GM23338 (cell line): ENCODE measurements at regions not wholly inside any gene's neighbourhood (a gene's known extent, or its start where the extent isn't known, plus 50 kb on each side); places are given as distances from the start of the nearest gene placed in this dataset.

Source experiments
- ATAC-seq: fragments of 200-7000 bp; cut with Tn5 transposase; 3 replicates; pipeline ENCODE4 v1.9.1; 2020
- DNase-seq: peaks from one replicate; pipeline ENCODE4 v3.0.0-alpha.2; 2015; ENCODE audit warnings: low spot score
- H2AFZ ChIP-seq: fragments of 200-600 bp; sonication (generic); 2 replicates; pipeline ENCODE4 v1.8.0; 2016; ENCODE audit warnings: antibody characterized with exemption, mild to moderate bottlenecking, moderate library complexity
- H3F3A ChIP-seq: fragments of 200-600 bp; sonication (generic); replicated peaks from 2 replicates; pipeline ENCODE4 v1.8.0; 2017; ENCODE audit warnings: antibody characterized with exemption, mixed run types, low read depth
- H3K27ac ChIP-seq: fragments of 200-600 bp; sonication (generic); 2 replicates; pipeline ENCODE4 v1.6.1; 2016; ENCODE audit warnings: low read depth
- H3K27me3 ChIP-seq: fragments of 200-600 bp; sonication (generic); 2 replicates; pipeline ENCODE4 v1.8.0; 2016; ENCODE audit warnings: mild to moderate bottlenecking, mixed run types, moderate library complexity; ENCODE audit not compliant: insufficient read depth
- H3K36me3 ChIP-seq: fragments of 200-600 bp; sonication (generic); 2 replicates; pipeline ENCODE4 v1.8.0; 2016; ENCODE audit warnings: mild to moderate bottlenecking; ENCODE audit not compliant: insufficient read depth
- H3K4me1 ChIP-seq: fragments of 200-600 bp; sonication (generic); 2 replicates; pipeline ENCODE4 v1.8.0; 2016; ENCODE audit warnings: mild to moderate bottlenecking, moderate library complexity; ENCODE audit not compliant: insufficient read depth
- H3K4me2 ChIP-seq: fragments of 200-600 bp; sonication (generic); 2 replicates; pipeline ENCODE4 v1.7.1; 2017; ENCODE audit warnings: mixed run types
- H3K4me3 ChIP-seq: fragments of 200-600 bp; sonication (generic); 2 replicates; pipeline ENCODE4 v1.6.1; 2016; ENCODE audit warnings: mixed run types
- H3K79me2 ChIP-seq: fragments of 200-600 bp; sonication (generic); replicated peaks from 2 replicates; pipeline ENCODE4 v1.8.0; 2017; ENCODE audit warnings: mild to moderate bottlenecking; ENCODE audit not compliant: insufficient read depth
- H3K9me2 ChIP-seq: fragments of 200-600 bp; sonication (generic); 2 replicates; pipeline ENCODE4 v1.8.0; 2017; ENCODE audit not compliant: insufficient read depth
- H4K20me1 ChIP-seq: fragments of 200-600 bp; sonication (generic); replicated peaks from 2 replicates; pipeline ENCODE4 v1.8.0; 2017; ENCODE audit warnings: mild to moderate bottlenecking; ENCODE audit not compliant: insufficient read depth
- H3K27ac Mint-ChIP-seq: 2 replicates; pipeline ENCODE4 v1.8.0; 2020; ENCODE audit warnings: inconsistent platforms, mild to moderate bottlenecking, moderate library complexity, mixed read lengths
- H3K27me3 Mint-ChIP-seq: 3 replicates; pipeline ENCODE4 v1.8.0; 2022; ENCODE audit warnings: low read depth, mild to moderate bottlenecking, moderate library complexity, mixed read lengths, inconsistent platforms; ENCODE audit not compliant: insufficient read depth, poor library complexity
- H3K36me3 Mint-ChIP-seq: 3 replicates; pipeline ENCODE4 v1.8.0; 2021; ENCODE audit warnings: low read depth, mild to moderate bottlenecking, inconsistent platforms, moderate library complexity, mixed read lengths
- H3K4me1 Mint-ChIP-seq: 3 replicates; pipeline ENCODE4 v1.8.0; 2020; ENCODE audit warnings: mild to moderate bottlenecking, inconsistent platforms, mixed read lengths
- H3K4me3 Mint-ChIP-seq: 3 replicates; pipeline ENCODE4 v1.8.0; 2021; ENCODE audit warnings: moderate library complexity, mild to moderate bottlenecking, inconsistent platforms, mixed read lengths
- H3K9me3 Mint-ChIP-seq: 3 replicates; pipeline ENCODE4 v1.8.0; 2020; ENCODE audit warnings: moderate library complexity, mild to moderate bottlenecking, inconsistent platforms, mixed read lengths
- CREB1 ChIP-seq: fragments of 250-450 bp; sonication (Bioruptor Pico); IDR thresholded peaks from 2 replicates; pipeline ENCODE4 v1.5.0; 2020; ENCODE audit warnings: low read depth, mild to moderate bottlenecking, moderate library complexity
- JUNB ChIP-seq: IDR thresholded peaks from one replicate; pipeline ENCODE4 v1.6.1; 2016; ENCODE audit warnings: antibody characterized with exemption; ENCODE audit not compliant: unreplicated experiment
- NANOG ChIP-seq: IDR thresholded peaks from 2 replicates; pipeline ENCODE4 v1.6.1; 2016; ENCODE audit warnings: antibody characterized with exemption, borderline replicate concordance
- POLR2AphosphoS5 ChIP-seq: IDR thresholded peaks from 2 replicates; pipeline ENCODE4 v1.6.1; 2016; ENCODE audit warnings: antibody characterized with exemption, low read depth
- STAT1 ChIP-seq: IDR thresholded peaks from one replicate; pipeline ENCODE4 v1.6.1; 2016; ENCODE audit warnings: antibody characterized with exemption; ENCODE audit not compliant: unreplicated experiment
- ZNF114 ChIP-seq: fragments of 250-450 bp; sonication (Bioruptor Pico); IDR thresholded peaks from 2 replicates; pipeline ENCODE4 v1.5.0; 2020; ENCODE audit warnings: mild to moderate bottlenecking, moderate library complexity
- ZNF331 ChIP-seq: fragments of 250-450 bp; sonication (Bioruptor Pico); IDR thresholded peaks from 2 replicates; pipeline ENCODE4 v1.5.0; 2020; ENCODE audit warnings: low read depth, mild to moderate bottlenecking, moderate library complexity
- ZNF462 ChIP-seq: fragments of 250-450 bp; sonication (Bioruptor Pico); IDR thresholded peaks from 2 replicates; pipeline ENCODE4 v1.5.0; 2020; ENCODE audit warnings: mild to moderate bottlenecking, moderate library complexity
- TF ChIP-seq, protein P1 (sequence below): IDR thresholded peaks from 2 replicates; pipeline ENCODE4 v1.6.1; 2016; ENCODE audit warnings: antibody characterized with exemption

DNA sequence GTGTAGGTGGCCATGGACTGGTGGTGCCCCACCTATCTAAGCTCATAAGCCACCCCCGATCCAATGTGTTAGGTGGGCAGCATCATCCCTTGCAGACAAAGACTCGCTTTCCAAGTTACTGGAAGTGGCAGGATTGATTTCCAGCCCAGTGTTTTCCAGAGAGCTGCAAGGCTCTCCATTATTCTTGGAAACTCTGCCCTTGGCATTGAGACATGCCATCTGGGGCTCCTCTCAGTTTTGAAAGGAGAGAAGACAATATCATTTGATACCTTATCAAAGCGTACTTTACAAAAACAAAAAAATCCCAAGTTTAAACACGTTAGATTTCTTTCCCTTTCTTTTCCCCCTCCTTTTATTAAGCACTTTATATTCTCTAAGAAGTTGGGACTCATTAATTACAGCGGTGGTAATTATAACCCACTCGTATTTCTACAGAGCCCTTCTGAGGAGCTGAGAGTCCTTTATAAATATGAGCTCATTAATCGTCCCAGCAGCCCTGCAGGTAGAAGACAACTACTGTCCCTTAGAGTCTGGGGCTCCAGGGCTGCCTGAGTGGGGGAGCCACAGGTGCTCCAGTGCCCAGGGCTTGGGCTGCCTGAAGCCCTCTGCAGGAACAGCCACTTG lies 226.1 kb downstream of the TLE3 start (continued):
- TF ChIP-seq ZNF462 (no peak), STAT1 (no peak), CREB1 (no peak), NANOG (no peak)

DNA sequence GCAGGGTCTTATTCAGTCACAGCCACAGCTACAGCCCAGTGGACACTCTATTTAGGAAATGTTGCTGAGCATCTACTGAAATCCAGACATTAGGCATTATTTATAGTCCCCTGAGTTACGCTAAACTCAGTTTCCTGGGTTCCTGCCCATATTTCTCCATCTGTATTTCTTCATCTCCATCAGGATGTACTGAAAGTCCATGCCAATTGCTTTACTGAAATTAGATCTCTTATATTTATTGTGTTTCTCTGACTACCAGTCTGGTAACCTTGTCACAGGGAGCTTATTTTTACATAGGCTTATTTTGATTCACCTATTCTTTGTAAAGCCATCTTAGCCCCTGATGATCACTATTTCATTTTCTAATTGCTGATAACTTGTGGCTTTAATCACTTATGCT lies 223.9 kb downstream of the TLE3 start:
- peaks cover 11% of the 10 kb centered on the region for H3K9me3 Mint-ChIP-seq
- no peak overlapping the region for H3K4me3 Mint-ChIP-seq
- Histone ChIP-seq H3K79me2 (no peaks in the 10 kb centered on the region), H3F3A (no peaks in the 10 kb centered on the region), H4K20me1 (no peaks in the 10 kb centered on the region), H2AFZ (no peak overlapping the region), H3K36me3 (no peaks in the 10 kb centered on the region), H3K4me1 (no peaks in the 10 kb centered on the region), H3K27ac (no peak overlapping the region), H3K4me2 (no peak overlapping the region), H3K27me3 (no peaks in the 10 kb centered on the region), H3K9me2 (no peaks in the 10 kb centered on the region), H3K4me3 (no peak overlapping the region)
- TF ChIP-seq, protein P1, sequence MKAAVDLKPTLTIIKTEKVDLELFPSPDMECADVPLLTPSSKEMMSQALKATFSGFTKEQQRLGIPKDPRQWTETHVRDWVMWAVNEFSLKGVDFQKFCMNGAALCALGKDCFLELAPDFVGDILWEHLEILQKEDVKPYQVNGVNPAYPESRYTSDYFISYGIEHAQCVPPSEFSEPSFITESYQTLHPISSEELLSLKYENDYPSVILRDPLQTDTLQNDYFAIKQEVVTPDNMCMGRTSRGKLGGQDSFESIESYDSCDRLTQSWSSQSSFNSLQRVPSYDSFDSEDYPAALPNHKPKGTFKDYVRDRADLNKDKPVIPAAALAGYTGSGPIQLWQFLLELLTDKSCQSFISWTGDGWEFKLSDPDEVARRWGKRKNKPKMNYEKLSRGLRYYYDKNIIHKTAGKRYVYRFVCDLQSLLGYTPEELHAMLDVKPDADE, result no peak
- TF ChIP-seq ZNF331 (CRISPR knock-in tag), result no peak
- TF ChIP-seq NANOG, result no peak
- no peak for TF ChIP-seq POLR2AphosphoS5
- TF ChIP-seq JUNB, result no peak
- no peak for TF ChIP-seq ZNF114 (CRISPR knock-in tag)
- H3K27me3 Mint-ChIP-seq, result peaks cover 5% of the 10 kb centered on the region
- ATAC-seq (no peak), DNase-seq (no peak)
- H3K4me1 Mint-ChIP-seq, result peaks cover 6% of the 10 kb centered on the region; the same call in 2 of the 3 replicates
- H3K27ac Mint-ChIP-seq, result no peak overlapping the region
- no peaks in the 10 kb centered on the region for H3K36me3 Mint-ChIP-seq
